HG02885 (cell line): ENCODE measurements at regions not wholly inside any gene's neighbourhood (a gene's known extent, or its start where the extent isn't known, plus 50 kb on each side); places are given as distances from the start of the nearest gene placed in this dataset.

Source experiments
- ATAC-seq: cut with Tn5 transposase; IDR thresholded peaks from one replicate; pipeline ENCODE4 v1.9.1; 2021; ENCODE audit warnings: mild to moderate bottlenecking; ENCODE audit not compliant: unreplicated experiment, poor library complexity

- no peak for ATAC-seq
These were observed 147.4 kb upstream of the STAC start for GRCh38 chr3:36232797-36233489.

GRCh38 chr3:36244728-36245127, 135.6 kb upstream of the STAC start:
- ATAC-seq = no peak

- no peak for ATAC-seq
These were observed 131.9 kb upstream of the STAC start for GRCh38 chr3:36248374-36248773.

GRCh38 chr3:36250191-36250590, 130.1 kb upstream of the STAC start:
- ATAC-seq = no peak

GRCh38 chr3:36257158-36257852, 123.0 kb upstream of the STAC start:
- no peak for ATAC-seq

GRCh38 chr3:36258421-36258820, 121.9 kb upstream of the STAC start:
- no peak for ATAC-seq

GRCh38 chr3:36259580-36259979, 120.7 kb upstream of the STAC start:
- ATAC-seq = no peak

GRCh38 chr3:36269274-36269673, 111.0 kb upstream of the STAC start:
- no peak for ATAC-seq

- ATAC-seq = no peak
These were observed 97.5 kb upstream of the STAC start for GRCh38 chr3:36282766-36283165.

GRCh38 chr3:36295296-36295695, 85.0 kb upstream of the STAC start:
- no peak for ATAC-seq

GRCh38 chr3:36297195-36297594, 83.1 kb upstream of the STAC start:
- no peak for ATAC-seq

- no peak for ATAC-seq
These were observed 82.1 kb upstream of the STAC start for GRCh38 chr3:36298188-36298587.

GRCh38 chr3:36302158-36302509, 78.2 kb upstream of the STAC start:
- no peak for ATAC-seq

GRCh38 chr3:36302626-36303025, 77.7 kb upstream of the STAC start:
- ATAC-seq = no peak

- ATAC-seq = no peak
These were observed 77.0 kb upstream of the STAC start for GRCh38 chr3:36303286-36303685.

- ATAC-seq = no peak
These were observed 74.3 kb upstream of the STAC start for GRCh38 chr3:36305929-36306520.

- no peak for ATAC-seq
These were observed 71.2 kb upstream of the STAC start for GRCh38 chr3:36309092-36309491.

GRCh38 chr3:36312351-36312750, 68.0 kb upstream of the STAC start:
- ATAC-seq = no peak

- ATAC-seq = peak; percentile 80
These were observed 62.4 kb upstream of the STAC start for GRCh38 chr3:36317915-36318314.

GRCh38 chr3:36318621-36319200, 61.6 kb upstream of the STAC start:
- no peak for ATAC-seq

GRCh38 chr3:36319680-36320079, 60.6 kb upstream of the STAC start:
- ATAC-seq = no peak
